Liver (tissue), 3 donors: ENCODE measurements at regions not wholly inside any gene's neighbourhood (a gene's known extent, or its start where the extent isn't known, plus 50 kb on each side); places are given as distances from the start of the nearest gene placed in this dataset.

Experiments
- JUND ChIP-seq, 2 donors: IDR thresholded peaks; 2 replicates each; pipeline ENCODE4 v1.6.1; 2016; ENCODE audit warnings: antibody characterized with exemption in 2 of 2
- RAD21 ChIP-seq, 2 donors: IDR thresholded peaks; 2 replicates each; pipeline ENCODE4 v1.6.1; 2016; ENCODE audit warnings: antibody characterized with exemption in 2 of 2, mild to moderate bottlenecking in 2 of 2
- YY1 ChIP-seq: IDR thresholded peaks from 2 replicates; pipeline ENCODE4 v1.6.1; 2016; ENCODE audit warnings: antibody characterized with exemption, mild to moderate bottlenecking
- TF ChIP-seq, protein P1 (sequence below): fragments of 150-350 bp; IDR thresholded peaks from 2 replicates; pipeline ENCODE4 v1.5.1; 2017; ENCODE audit warnings: improper control_type of control experiment, low read depth, low read length; ENCODE audit not compliant: missing input control
- donor health status: healthy.
- donor health status: healthy.

DNA sequence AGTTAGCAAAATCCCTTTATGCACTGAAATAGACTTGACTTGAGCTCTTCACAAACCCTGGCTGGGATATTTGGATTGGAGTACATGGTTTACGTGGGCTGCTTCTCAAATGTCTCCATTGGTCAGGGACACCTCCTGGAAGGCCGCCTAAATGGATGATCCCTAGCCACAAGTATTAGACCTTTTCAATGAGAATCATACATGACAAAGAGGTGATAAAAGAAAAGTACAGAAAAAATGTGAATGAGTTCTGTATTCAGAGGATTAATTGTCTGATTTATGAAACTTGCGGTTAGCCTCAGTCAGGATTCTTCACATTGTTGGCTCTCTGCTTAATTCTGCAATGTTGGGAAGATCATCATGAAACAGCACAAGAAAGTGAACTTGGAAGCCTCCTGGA lies 752.8 kb upstream of the ADAMTS16 start:
- TF ChIP-seq, protein P1, sequence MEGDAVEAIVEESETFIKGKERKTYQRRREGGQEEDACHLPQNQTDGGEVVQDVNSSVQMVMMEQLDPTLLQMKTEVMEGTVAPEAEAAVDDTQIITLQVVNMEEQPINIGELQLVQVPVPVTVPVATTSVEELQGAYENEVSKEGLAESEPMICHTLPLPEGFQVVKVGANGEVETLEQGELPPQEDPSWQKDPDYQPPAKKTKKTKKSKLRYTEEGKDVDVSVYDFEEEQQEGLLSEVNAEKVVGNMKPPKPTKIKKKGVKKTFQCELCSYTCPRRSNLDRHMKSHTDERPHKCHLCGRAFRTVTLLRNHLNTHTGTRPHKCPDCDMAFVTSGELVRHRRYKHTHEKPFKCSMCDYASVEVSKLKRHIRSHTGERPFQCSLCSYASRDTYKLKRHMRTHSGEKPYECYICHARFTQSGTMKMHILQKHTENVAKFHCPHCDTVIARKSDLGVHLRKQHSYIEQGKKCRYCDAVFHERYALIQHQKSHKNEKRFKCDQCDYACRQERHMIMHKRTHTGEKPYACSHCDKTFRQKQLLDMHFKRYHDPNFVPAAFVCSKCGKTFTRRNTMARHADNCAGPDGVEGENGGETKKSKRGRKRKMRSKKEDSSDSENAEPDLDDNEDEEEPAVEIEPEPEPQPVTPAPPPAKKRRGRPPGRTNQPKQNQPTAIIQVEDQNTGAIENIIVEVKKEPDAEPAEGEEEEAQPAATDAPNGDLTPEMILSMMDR, result no peak
- TF ChIP-seq RAD21 (IDR thresholded peaks at IDR 0.05) (no peak), JUND (IDR thresholded peaks at IDR 0.05) (no peak), YY1 (no peak)
